ENCODE measurements at regions not wholly inside any gene's neighbourhood (a gene's known extent, or its start where the extent isn't known, plus 50 kb on each side); places are given as distances from the start of the nearest gene placed in this dataset.

DNA sequence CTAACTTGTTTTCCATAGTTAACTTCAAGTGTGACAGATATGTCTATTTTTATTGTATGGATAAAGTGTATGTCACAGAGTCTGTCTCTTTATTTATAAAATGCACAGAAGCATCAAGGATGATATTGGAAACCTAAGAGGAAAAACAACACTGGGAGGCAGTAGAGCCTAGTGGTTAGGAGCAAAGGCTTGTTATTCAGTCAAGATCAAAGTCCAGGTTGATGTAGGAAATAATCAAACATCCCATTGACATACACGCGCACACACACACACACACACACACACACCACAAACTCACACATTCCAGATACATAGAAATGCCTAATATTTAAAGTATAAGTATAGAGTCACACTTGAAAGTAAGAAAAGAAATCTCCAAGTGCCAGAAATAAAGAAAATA, 206.8 kb downstream of the CHRDL1 start:
- Histone ChIP-seq H3K4me2 (ENCODE audit: low read length) (no peak overlapping the region), H3K4me3 (ENCODE audit: low read depth, low read length, poor library complexity, severe bottlenecking) (no peak overlapping the region), H3K9me3 (ENCODE audit: low read length) (no peaks in the 10 kb centered on the region), H3K9ac (ENCODE audit: low read length) (no peak overlapping the region), H3K36me3 (ENCODE audit: insufficient read depth, low read length) (no peaks in the 10 kb centered on the region), H4K20me1 (ENCODE audit: insufficient read depth, low read length) (no peaks in the 10 kb centered on the region), H3K9me2 (ENCODE audit: low read depth, low read length) (no peaks in the 10 kb centered on the region), H3K4me1 (ENCODE audit: insufficient read depth, low read length, severe bottlenecking) (no peaks in the 10 kb centered on the region), H3K27ac (ENCODE audit: low read depth, low read length, poor library complexity, severe bottlenecking) (no peak overlapping the region), H2AFZ (ENCODE audit: low read length) (no peak overlapping the region), H3F3A (ENCODE audit: insufficient read depth, low read length) (no peaks in the 10 kb centered on the region), H3K79me2 (ENCODE audit: insufficient read depth, low read length) (no peaks in the 10 kb centered on the region), H3K27me3 (ENCODE audit: insufficient read depth, low read length) (no peaks in the 10 kb centered on the region)
- TF ChIP-seq EZH2 (IDR thresholded peaks at IDR 0.05; ENCODE audit: borderline replicate concordance, low read length), result no peak
- TF ChIP-seq, protein P1, sequence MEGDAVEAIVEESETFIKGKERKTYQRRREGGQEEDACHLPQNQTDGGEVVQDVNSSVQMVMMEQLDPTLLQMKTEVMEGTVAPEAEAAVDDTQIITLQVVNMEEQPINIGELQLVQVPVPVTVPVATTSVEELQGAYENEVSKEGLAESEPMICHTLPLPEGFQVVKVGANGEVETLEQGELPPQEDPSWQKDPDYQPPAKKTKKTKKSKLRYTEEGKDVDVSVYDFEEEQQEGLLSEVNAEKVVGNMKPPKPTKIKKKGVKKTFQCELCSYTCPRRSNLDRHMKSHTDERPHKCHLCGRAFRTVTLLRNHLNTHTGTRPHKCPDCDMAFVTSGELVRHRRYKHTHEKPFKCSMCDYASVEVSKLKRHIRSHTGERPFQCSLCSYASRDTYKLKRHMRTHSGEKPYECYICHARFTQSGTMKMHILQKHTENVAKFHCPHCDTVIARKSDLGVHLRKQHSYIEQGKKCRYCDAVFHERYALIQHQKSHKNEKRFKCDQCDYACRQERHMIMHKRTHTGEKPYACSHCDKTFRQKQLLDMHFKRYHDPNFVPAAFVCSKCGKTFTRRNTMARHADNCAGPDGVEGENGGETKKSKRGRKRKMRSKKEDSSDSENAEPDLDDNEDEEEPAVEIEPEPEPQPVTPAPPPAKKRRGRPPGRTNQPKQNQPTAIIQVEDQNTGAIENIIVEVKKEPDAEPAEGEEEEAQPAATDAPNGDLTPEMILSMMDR (IDR thresholded peaks at IDR 0.05; ENCODE audit: low read length), result no peak

DNA sequence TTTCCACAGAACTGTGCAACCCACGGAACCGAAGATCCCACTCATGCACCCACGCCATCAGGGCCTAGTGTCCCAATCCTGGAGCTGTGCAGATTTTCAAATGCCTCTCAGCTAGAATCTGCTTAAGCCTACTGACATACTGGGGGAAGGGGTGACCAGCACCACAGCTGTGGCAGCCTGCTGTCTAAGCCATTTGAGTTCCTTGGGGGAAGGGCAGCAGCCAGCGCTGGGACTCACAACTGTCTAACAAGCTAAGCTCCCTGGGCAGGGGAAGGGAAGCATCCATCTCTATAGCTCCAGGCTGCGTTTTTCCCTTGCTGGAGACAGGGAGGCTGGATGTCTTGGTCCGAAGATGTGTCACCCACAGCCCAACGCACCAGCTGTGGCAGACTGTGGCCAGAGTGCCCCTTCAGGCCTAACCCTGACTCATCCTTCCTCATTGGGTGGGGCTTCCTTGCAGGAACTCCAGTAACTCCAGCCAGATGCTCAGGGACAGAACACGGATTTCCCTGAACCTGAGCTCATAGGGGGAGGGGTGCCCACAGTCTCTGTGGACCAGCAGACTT, 194.8 kb downstream of the CHRDL1 start:
- Histone ChIP-seq H3F3A (ENCODE audit: insufficient read depth, low read length) (no peaks in the 10 kb centered on the region), H3K4me3 (ENCODE audit: low read depth, low read length, poor library complexity, severe bottlenecking) (no peak overlapping the region), H3K27me3 (ENCODE audit: insufficient read depth, low read length) (no peaks in the 10 kb centered on the region), H2AFZ (ENCODE audit: low read length) (no peak overlapping the region), H3K27ac (ENCODE audit: low read depth, low read length, poor library complexity, severe bottlenecking) (no peak overlapping the region), H3K9me3 (ENCODE audit: low read length) (no peaks in the 10 kb centered on the region), H4K20me1 (ENCODE audit: insufficient read depth, low read length) (no peaks in the 10 kb centered on the region), H3K36me3 (ENCODE audit: insufficient read depth, low read length) (no peaks in the 10 kb centered on the region), H3K79me2 (ENCODE audit: insufficient read depth, low read length) (no peaks in the 10 kb centered on the region), H3K9ac (ENCODE audit: low read length) (no peak overlapping the region), H3K4me2 (ENCODE audit: low read length) (no peak overlapping the region), H3K9me2 (ENCODE audit: low read depth, low read length) (no peaks in the 10 kb centered on the region), H3K4me1 (ENCODE audit: insufficient read depth, low read length, severe bottlenecking) (no peaks in the 10 kb centered on the region)
- TF ChIP-seq, protein P1 (IDR thresholded peaks at IDR 0.05; ENCODE audit: low read length), result no peak
- TF ChIP-seq EZH2 (IDR thresholded peaks at IDR 0.05; ENCODE audit: borderline replicate concordance, low read length), result no peak

DNA sequence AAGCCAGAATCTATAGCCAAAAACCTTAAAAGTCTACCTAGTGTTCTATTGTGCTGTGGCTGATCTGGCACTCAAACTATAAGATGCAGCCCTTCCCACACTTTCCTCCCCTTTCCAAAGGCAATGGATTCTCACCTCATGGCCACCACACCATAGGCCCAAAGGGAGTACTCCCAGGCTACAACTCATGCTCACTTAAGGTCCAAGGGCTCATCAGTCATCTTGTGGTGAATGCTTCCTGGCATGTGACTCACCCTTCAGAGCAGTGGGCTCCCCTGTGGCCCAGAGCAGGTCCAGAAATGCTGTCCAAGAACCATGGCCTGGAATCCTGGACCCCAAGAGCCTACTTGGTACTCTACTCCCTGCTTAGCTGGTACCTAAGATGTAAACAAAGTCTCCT, 181.0 kb downstream of the CHRDL1 start:
- Histone ChIP-seq H2AFZ (ENCODE audit: low read length) (no peak overlapping the region), H3K9ac (ENCODE audit: low read length) (no peak overlapping the region), H3K4me3 (ENCODE audit: low read depth, low read length, poor library complexity, severe bottlenecking) (no peak overlapping the region), H3K27ac (ENCODE audit: low read depth, low read length, poor library complexity, severe bottlenecking) (no peak overlapping the region), H3K79me2 (ENCODE audit: insufficient read depth, low read length) (no peaks in the 10 kb centered on the region), H3K9me2 (ENCODE audit: low read depth, low read length) (no peaks in the 10 kb centered on the region), H3K36me3 (ENCODE audit: insufficient read depth, low read length) (no peaks in the 10 kb centered on the region), H3K4me2 (ENCODE audit: low read length) (no peak overlapping the region), H3F3A (ENCODE audit: insufficient read depth, low read length) (no peaks in the 10 kb centered on the region), H3K9me3 (ENCODE audit: low read length) (no peaks in the 10 kb centered on the region), H4K20me1 (ENCODE audit: insufficient read depth, low read length) (no peaks in the 10 kb centered on the region), H3K27me3 (ENCODE audit: insufficient read depth, low read length) (no peaks in the 10 kb centered on the region), H3K4me1 (ENCODE audit: insufficient read depth, low read length, severe bottlenecking) (no peaks in the 10 kb centered on the region)
- TF ChIP-seq, protein P1 (IDR thresholded peaks at IDR 0.05; ENCODE audit: low read length), result no peak
- no peak for TF ChIP-seq EZH2 (IDR thresholded peaks at IDR 0.05; ENCODE audit: borderline replicate concordance, low read length)
